GM21619 (cell line): ENCODE measurements at regions not wholly inside any gene's neighbourhood (a gene's known extent, or its start where the extent isn't known, plus 50 kb on each side); places are given as distances from the start of the nearest gene placed in this dataset.
"Not testable (repeated sequence)": the region's sequence is repeated elsewhere in the genome, so short reads cannot be mapped to it uniquely, and the experiment has no call there.

Source experiments
- ATAC-seq: cut with Tn5 transposase; IDR thresholded peaks from one replicate; pipeline ENCODE4 v1.9.1; 2021; ENCODE audit not compliant: unreplicated experiment

GRCh38 chr7:155377071-155377837 is 79.6 kb downstream of the INSIG1 start:
- no peak for ATAC-seq

- ATAC-seq: no peak
These were observed 79.9 kb upstream of the EN2 start for GRCh38 chr7:155377838-155378579.

- no peak for ATAC-seq
These were observed 79.4 kb upstream of the EN2 start for GRCh38 chr7:155378580-155378934.

- no peak for ATAC-seq
These were observed 78.7 kb upstream of the EN2 start for GRCh38 chr7:155378959-155379871.

- ATAC-seq: peak; percentile 88
These were observed 77.6 kb upstream of the EN2 start for GRCh38 chr7:155380221-155380861.

GRCh38 chr7:155380976-155381851 is 76.7 kb upstream of the EN2 start:
- ATAC-seq: no peak

GRCh38 chr7:155381852-155382801 is 75.8 kb upstream of the EN2 start:
- no peak for ATAC-seq

GRCh38 chr7:155382802-155383171 is 75.1 kb upstream of the EN2 start:
- ATAC-seq: no peak

- no peak for ATAC-seq
These were observed 74.0 kb upstream of the EN2 start for GRCh38 chr7:155383756-155384491.

- no peak for ATAC-seq
These were observed 73.2 kb upstream of the EN2 start for GRCh38 chr7:155384751-155385150.

GRCh38 chr7:155385182-155385581 is 72.7 kb upstream of the EN2 start:
- ATAC-seq: not testable (repeated sequence)

- ATAC-seq: no peak
These were observed 71.3 kb upstream of the EN2 start for GRCh38 chr7:155386608-155387007.

GRCh38 chr7:155387066-155387620 is 70.8 kb upstream of the EN2 start:
- ATAC-seq: no peak

GRCh38 chr7:155388561-155388960 is 69.4 kb upstream of the EN2 start:
- ATAC-seq: no peak

- no peak for ATAC-seq
These were observed 66.5 kb upstream of the EN2 start for GRCh38 chr7:155391414-155391813.

GRCh38 chr7:155392726-155393570 is 65.0 kb upstream of the EN2 start:
- no peak for ATAC-seq

- no peak for ATAC-seq
These were observed 63.5 kb upstream of the EN2 start for GRCh38 chr7:155394413-155394812.
